ENCODE measurements at regions not wholly inside any gene's neighbourhood (a gene's known extent, or its start where the extent isn't known, plus 50 kb on each side); places are given as distances from the start of the nearest gene placed in this dataset.
"Not testable (repeated sequence)": the region's sequence is repeated elsewhere in the genome, so short reads cannot be mapped to it uniquely, and the experiment has no call there.

DNA sequence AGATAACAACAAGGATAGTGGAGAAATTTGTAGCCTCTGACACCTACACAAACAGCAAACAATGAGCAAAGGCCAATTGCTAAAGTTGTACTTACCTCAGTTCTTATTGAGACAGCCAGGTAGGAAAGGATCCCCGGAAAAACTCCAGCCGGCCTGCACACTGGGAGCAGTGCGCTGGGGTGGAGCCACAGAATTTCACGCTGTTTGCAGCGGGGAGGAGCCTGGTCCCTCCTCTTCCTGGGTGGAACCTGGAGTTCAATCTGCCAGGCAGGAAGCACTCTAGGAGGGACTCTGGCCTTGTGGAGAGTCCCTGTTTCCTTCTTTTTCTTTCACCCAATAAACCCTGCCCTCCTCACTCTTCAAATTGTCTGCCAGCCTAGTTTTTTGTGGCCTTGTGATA lies 382.6 kb upstream of the TGIF2LX start:
- not testable (repeated sequence) for DNase-seq

- DNase-seq, result not testable (repeated sequence)
Measured at GRCh38 chrX:89557146-89557545, 364.6 kb upstream of the TGIF2LX start.

- not testable (repeated sequence) for DNase-seq
Measured at GRCh38 chrX:89562079-89562478, 359.6 kb upstream of the TGIF2LX start.

GRCh38 chrX:89563107-89563506 lies 358.6 kb upstream of the TGIF2LX start:
- DNase-seq, result not testable (repeated sequence)

DNA sequence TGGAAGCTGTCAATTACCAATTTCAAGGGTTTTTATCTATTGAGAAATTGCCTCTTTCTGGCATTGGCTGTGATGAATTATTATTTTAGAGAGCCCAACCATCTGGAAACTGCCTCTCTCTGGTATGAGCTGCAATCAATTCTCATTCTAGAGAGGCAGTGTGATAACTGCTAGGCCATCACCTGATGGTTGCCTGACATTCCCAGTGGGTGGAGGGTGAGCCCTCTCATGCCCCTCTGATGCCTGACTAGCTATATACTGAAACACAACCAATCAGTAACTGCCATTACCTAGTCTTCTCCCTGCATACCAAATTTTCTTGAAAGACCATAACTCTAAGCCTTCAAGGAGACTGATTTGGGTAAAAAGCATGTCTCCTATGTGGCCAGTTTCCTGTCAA lies 353.9 kb upstream of the TGIF2LX start:
- not testable (repeated sequence) for DNase-seq

DNA sequence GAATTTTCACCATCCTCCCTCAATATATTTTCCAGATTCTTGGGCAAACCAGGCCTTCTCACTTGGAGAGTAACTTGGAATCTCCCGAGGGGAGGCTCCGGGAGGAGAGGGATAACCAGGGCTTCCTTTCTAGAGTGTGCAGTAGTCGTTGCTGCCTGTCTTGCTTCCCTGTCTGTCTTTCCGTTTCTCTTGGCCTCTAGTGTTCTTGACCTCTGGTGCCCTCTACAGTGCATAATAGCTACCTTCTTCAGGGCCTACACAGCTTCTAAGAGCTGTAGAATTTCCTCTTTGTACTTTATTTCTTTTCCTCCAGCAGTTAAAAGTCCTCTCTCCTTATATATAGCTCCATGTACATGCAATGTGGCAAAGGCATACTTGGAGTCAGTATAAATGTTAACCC lies 339.8 kb upstream of the TGIF2LX start:
- DNase-seq, result not testable (repeated sequence)

GRCh38 chrX:89631858-89632257 lies 289.9 kb upstream of the TGIF2LX start:
- DNase-seq, result not testable (repeated sequence)

- not testable (repeated sequence) for DNase-seq
Measured at GRCh38 chrX:89635887-89636286, 285.8 kb upstream of the TGIF2LX start.

- not testable (repeated sequence) for DNase-seq
Measured at GRCh38 chrX:89658662-89659061, 263.0 kb upstream of the TGIF2LX start.

GRCh38 chrX:89706481-89706880 lies 215.2 kb upstream of the TGIF2LX start:
- DNase-seq, result not testable (repeated sequence)

GRCh38 chrX:89707363-89707927 lies 214.3 kb upstream of the TGIF2LX start:
- not testable (repeated sequence) for DNase-seq

- not testable (repeated sequence) for DNase-seq
Measured at GRCh38 chrX:89734367-89734766, 187.3 kb upstream of the TGIF2LX start.

GRCh38 chrX:89756466-89756865 lies 165.2 kb upstream of the TGIF2LX start:
- DNase-seq, result not testable (repeated sequence)

DNA sequence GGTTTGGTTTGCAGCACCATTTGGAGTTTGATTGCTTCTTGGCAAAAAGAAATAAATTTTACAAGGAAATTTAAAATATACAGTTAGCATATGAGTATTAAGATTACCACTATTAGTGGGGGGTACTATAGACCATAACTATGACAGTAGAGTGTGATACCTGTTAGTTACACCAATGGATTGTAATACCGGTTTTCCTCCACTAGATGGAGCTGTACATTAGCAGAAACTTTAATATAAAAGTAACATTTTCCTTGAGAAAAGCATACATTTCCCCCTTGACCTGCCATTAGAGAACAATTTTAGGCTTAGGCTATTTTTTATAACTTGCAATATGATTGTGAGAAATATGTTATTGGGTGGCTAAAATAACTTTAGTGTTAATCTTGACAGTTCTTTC lies 163.9 kb upstream of the TGIF2LX start:
- not testable (repeated sequence) for DNase-seq

- DNase-seq, result not testable (repeated sequence)
Measured at GRCh38 chrX:89759076-89759685, 162.5 kb upstream of the TGIF2LX start.

- not testable (repeated sequence) for DNase-seq
Measured at GRCh38 chrX:89771639-89772038, 150.1 kb upstream of the TGIF2LX start.

DNA sequence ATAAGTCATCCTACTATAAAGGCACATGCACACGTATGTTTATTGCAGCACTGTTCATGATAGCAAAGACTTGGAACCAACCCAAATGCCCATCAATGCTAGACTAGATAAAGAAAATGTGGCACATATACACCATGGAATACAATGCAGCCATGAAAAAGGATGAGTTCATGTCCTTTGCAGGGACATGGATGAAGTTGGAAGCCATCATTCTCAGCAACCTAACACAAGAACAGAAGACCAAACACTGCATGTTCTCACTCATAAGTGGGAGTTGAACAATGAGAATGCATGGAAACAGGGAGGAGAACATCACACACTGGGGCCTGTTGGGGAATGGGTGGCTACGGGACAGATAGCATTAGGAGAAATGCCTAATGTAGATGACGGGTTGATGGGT lies 110.3 kb upstream of the TGIF2LX start:
- DNase-seq, result not testable (repeated sequence)

DNA sequence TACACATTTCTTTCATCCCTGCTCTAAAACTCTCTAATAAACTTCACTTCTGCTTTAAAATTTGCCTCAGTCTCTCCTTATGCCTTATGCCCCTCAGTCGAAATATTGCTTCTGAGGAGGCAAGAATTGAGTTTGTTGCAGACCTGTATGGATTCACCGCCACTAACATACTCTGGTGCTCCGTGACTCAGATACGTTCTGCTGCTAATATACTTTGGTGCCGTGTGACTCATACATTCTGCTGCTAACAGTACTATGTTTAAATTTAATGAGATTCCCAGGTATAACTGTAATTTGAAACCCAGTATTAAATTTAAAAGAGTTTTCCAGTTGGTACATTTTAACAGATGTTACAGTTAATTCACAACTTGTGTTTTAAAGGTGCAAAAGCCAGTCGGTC lies 82.0 kb upstream of the TGIF2LX start:
- not testable (repeated sequence) for DNase-seq

DNA sequence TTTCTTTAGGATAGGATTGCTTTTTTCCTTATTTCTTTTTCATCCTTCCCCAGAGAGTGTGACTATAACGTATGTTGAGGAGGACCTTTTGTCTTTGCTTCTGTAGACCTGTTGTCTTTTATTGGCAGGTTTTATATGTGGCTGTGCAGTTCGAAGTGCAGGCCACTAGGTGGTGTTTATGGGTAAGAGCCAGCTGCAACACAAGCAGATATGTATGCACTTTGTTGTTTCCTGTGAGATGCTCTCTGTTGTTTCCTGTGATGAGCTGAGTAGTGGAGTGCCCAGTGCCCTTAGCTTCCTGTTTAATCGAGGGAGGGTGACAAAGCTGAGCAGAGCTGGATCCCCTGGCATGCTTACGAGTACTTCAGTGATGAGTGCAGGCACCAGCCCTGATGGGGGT lies 50.0 kb upstream of the TGIF2LX start:
- peak; percentile 3 for DNase-seq
